GM23338 (cell line): ENCODE measurements at regions not wholly inside any gene's neighbourhood (a gene's known extent, or its start where the extent isn't known, plus 50 kb on each side); places are given as distances from the start of the nearest gene placed in this dataset.

ENCODE experiments used
- ATAC-seq: fragments of 200-7000 bp; cut with Tn5 transposase; 3 replicates; pipeline ENCODE4 v1.9.1; 2020
- DNase-seq: peaks from one replicate; pipeline ENCODE4 v3.0.0-alpha.2; 2015; ENCODE audit warnings: low spot score
- H2AFZ ChIP-seq: fragments of 200-600 bp; sonication (generic); 2 replicates; pipeline ENCODE4 v1.8.0; 2016; ENCODE audit warnings: antibody characterized with exemption, mild to moderate bottlenecking, moderate library complexity
- H3F3A ChIP-seq: fragments of 200-600 bp; sonication (generic); replicated peaks from 2 replicates; pipeline ENCODE4 v1.8.0; 2017; ENCODE audit warnings: antibody characterized with exemption, mixed run types, low read depth
- H3K27ac ChIP-seq: fragments of 200-600 bp; sonication (generic); 2 replicates; pipeline ENCODE4 v1.6.1; 2016; ENCODE audit warnings: low read depth
- H3K27me3 ChIP-seq: fragments of 200-600 bp; sonication (generic); 2 replicates; pipeline ENCODE4 v1.8.0; 2016; ENCODE audit warnings: mild to moderate bottlenecking, mixed run types, moderate library complexity; ENCODE audit not compliant: insufficient read depth
- H3K36me3 ChIP-seq: fragments of 200-600 bp; sonication (generic); 2 replicates; pipeline ENCODE4 v1.8.0; 2016; ENCODE audit warnings: mild to moderate bottlenecking; ENCODE audit not compliant: insufficient read depth
- H3K4me1 ChIP-seq: fragments of 200-600 bp; sonication (generic); 2 replicates; pipeline ENCODE4 v1.8.0; 2016; ENCODE audit warnings: mild to moderate bottlenecking, moderate library complexity; ENCODE audit not compliant: insufficient read depth
- H3K4me2 ChIP-seq: fragments of 200-600 bp; sonication (generic); 2 replicates; pipeline ENCODE4 v1.7.1; 2017; ENCODE audit warnings: mixed run types
- H3K4me3 ChIP-seq: fragments of 200-600 bp; sonication (generic); 2 replicates; pipeline ENCODE4 v1.6.1; 2016; ENCODE audit warnings: mixed run types
- H3K79me2 ChIP-seq: fragments of 200-600 bp; sonication (generic); replicated peaks from 2 replicates; pipeline ENCODE4 v1.8.0; 2017; ENCODE audit warnings: mild to moderate bottlenecking; ENCODE audit not compliant: insufficient read depth
- H3K9me2 ChIP-seq: fragments of 200-600 bp; sonication (generic); 2 replicates; pipeline ENCODE4 v1.8.0; 2017; ENCODE audit not compliant: insufficient read depth
- H4K20me1 ChIP-seq: fragments of 200-600 bp; sonication (generic); replicated peaks from 2 replicates; pipeline ENCODE4 v1.8.0; 2017; ENCODE audit warnings: mild to moderate bottlenecking; ENCODE audit not compliant: insufficient read depth
- H3K27ac Mint-ChIP-seq: 2 replicates; pipeline ENCODE4 v1.8.0; 2020; ENCODE audit warnings: inconsistent platforms, mild to moderate bottlenecking, moderate library complexity, mixed read lengths
- H3K27me3 Mint-ChIP-seq: 3 replicates; pipeline ENCODE4 v1.8.0; 2022; ENCODE audit warnings: low read depth, mild to moderate bottlenecking, moderate library complexity, mixed read lengths, inconsistent platforms; ENCODE audit not compliant: insufficient read depth, poor library complexity
- H3K36me3 Mint-ChIP-seq: 3 replicates; pipeline ENCODE4 v1.8.0; 2021; ENCODE audit warnings: low read depth, mild to moderate bottlenecking, inconsistent platforms, moderate library complexity, mixed read lengths
- H3K4me1 Mint-ChIP-seq: 3 replicates; pipeline ENCODE4 v1.8.0; 2020; ENCODE audit warnings: mild to moderate bottlenecking, inconsistent platforms, mixed read lengths
- H3K4me3 Mint-ChIP-seq: 3 replicates; pipeline ENCODE4 v1.8.0; 2021; ENCODE audit warnings: moderate library complexity, mild to moderate bottlenecking, inconsistent platforms, mixed read lengths
- H3K9me3 Mint-ChIP-seq: 3 replicates; pipeline ENCODE4 v1.8.0; 2020; ENCODE audit warnings: moderate library complexity, mild to moderate bottlenecking, inconsistent platforms, mixed read lengths
- CREB1 ChIP-seq: fragments of 250-450 bp; sonication (Bioruptor Pico); IDR thresholded peaks from 2 replicates; pipeline ENCODE4 v1.5.0; 2020; ENCODE audit warnings: low read depth, mild to moderate bottlenecking, moderate library complexity
- EZH2 ChIP-seq: fragments of 200-600 bp; sonication (generic); IDR thresholded peaks from one replicate; pipeline ENCODE4 v1.8.0; 2017; ENCODE audit warnings: antibody characterized with exemption, mild to moderate bottlenecking, low read depth; ENCODE audit not compliant: unreplicated experiment
- JUNB ChIP-seq: IDR thresholded peaks from one replicate; pipeline ENCODE4 v1.6.1; 2016; ENCODE audit warnings: antibody characterized with exemption; ENCODE audit not compliant: unreplicated experiment
- NANOG ChIP-seq: IDR thresholded peaks from 2 replicates; pipeline ENCODE4 v1.6.1; 2016; ENCODE audit warnings: antibody characterized with exemption, borderline replicate concordance
- STAT1 ChIP-seq: IDR thresholded peaks from one replicate; pipeline ENCODE4 v1.6.1; 2016; ENCODE audit warnings: antibody characterized with exemption; ENCODE audit not compliant: unreplicated experiment
- ZNF114 ChIP-seq: fragments of 250-450 bp; sonication (Bioruptor Pico); IDR thresholded peaks from 2 replicates; pipeline ENCODE4 v1.5.0; 2020; ENCODE audit warnings: mild to moderate bottlenecking, moderate library complexity
- ZNF331 ChIP-seq: fragments of 250-450 bp; sonication (Bioruptor Pico); IDR thresholded peaks from 2 replicates; pipeline ENCODE4 v1.5.0; 2020; ENCODE audit warnings: low read depth, mild to moderate bottlenecking, moderate library complexity
- TF ChIP-seq, protein P1 (sequence below), 2 experiments: fragments of 200-600 bp in 1 of 2; sonication (generic) in 1 of 2; conservative IDR thresholded peaks; 2 replicates each; pipeline versions ENCODE4 v1.5.1 to v1.6.1; 2016 to 2017; ENCODE audit warnings: antibody characterized with exemption in 2 of 2, low read depth in 2 of 2, mild to moderate bottlenecking in 2 of 2, moderate library complexity in 1 of 2
- TF ChIP-seq, protein P2 (sequence below): IDR thresholded peaks from one replicate; pipeline ENCODE4 v1.6.1; 2018; ENCODE audit warnings: antibody characterized with exemption; ENCODE audit not compliant: unreplicated experiment
- TF ChIP-seq, protein P3 (sequence below): IDR thresholded peaks from 2 replicates; pipeline ENCODE4 v1.6.1; 2016; ENCODE audit warnings: antibody characterized with exemption

DNA sequence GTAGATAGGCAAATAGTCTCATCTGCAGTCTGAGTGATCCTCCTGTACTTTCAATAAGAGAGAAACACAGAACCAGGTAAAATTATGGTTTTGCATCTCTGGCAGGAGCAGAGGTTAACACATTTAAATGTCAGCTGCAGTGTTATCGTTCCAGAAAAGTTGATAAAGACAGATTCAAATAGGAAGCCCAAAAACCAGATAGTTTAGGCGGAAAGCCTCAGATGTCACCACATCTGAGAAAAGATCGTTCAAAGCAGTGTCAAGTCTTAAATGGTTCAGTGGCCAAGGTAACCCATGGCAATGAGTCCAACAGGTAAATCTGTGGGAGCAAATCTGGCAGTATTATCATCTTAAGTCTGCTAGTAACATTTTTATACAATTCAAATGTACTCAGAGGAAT lies 542.1 kb upstream of the MEF2C start:
- no peak overlapping the region for H3K4me3 Mint-ChIP-seq
- Histone ChIP-seq H3K79me2 (no peaks in the 10 kb centered on the region), H4K20me1 (no peaks in the 10 kb centered on the region), H3K9me2 (no peaks in the 10 kb centered on the region), H3K4me2 (no peak overlapping the region), H3K4me1 (no peaks in the 10 kb centered on the region), H3K36me3 (no peaks in the 10 kb centered on the region), H3F3A (no peaks in the 10 kb centered on the region), H3K27ac (no peak overlapping the region), H3K27me3 (no peaks in the 10 kb centered on the region), H3K4me3 (no peak overlapping the region), H2AFZ (no peak overlapping the region)
- ATAC-seq: no peak
- DNase-seq: no peak
- no peak overlapping the region for H3K27ac Mint-ChIP-seq
- no peak for TF ChIP-seq STAT1
- TF ChIP-seq, protein P1, sequence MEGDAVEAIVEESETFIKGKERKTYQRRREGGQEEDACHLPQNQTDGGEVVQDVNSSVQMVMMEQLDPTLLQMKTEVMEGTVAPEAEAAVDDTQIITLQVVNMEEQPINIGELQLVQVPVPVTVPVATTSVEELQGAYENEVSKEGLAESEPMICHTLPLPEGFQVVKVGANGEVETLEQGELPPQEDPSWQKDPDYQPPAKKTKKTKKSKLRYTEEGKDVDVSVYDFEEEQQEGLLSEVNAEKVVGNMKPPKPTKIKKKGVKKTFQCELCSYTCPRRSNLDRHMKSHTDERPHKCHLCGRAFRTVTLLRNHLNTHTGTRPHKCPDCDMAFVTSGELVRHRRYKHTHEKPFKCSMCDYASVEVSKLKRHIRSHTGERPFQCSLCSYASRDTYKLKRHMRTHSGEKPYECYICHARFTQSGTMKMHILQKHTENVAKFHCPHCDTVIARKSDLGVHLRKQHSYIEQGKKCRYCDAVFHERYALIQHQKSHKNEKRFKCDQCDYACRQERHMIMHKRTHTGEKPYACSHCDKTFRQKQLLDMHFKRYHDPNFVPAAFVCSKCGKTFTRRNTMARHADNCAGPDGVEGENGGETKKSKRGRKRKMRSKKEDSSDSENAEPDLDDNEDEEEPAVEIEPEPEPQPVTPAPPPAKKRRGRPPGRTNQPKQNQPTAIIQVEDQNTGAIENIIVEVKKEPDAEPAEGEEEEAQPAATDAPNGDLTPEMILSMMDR (conservative IDR thresholded peaks at IDR 0.05; ENCODE audit: low read depth in 2 of 2): no peak
- H3K4me1 Mint-ChIP-seq: peaks cover 4% of the 10 kb centered on the region; the same call in 2 of the 3 replicates
- H3K36me3 Mint-ChIP-seq: no peaks in the 10 kb centered on the region
- no peaks in the 10 kb centered on the region; the same call in 2 of the 3 replicates for H3K9me3 Mint-ChIP-seq
- no peaks in the 10 kb centered on the region for H3K27me3 Mint-ChIP-seq

DNA sequence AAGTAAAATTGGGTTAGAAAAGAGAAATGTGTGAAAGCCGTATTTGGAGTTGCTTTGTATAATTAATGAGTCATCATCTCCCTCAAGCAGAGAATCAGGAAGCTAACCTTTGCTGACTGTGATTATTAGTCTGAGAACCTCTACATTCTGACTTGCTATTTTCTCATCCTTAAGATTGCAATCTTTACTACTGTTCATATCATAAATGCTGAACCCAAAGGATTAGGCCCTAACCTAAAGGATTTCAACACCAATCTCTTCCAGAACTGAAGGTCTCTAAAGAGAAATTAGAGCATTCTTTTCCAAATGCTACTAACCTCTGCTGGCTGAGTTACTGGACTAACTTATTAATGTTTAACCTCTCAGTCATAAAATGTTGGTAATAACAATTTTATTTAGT lies 538.1 kb upstream of the MEF2C start:
- Mint-ChIP-seq H3K27ac (no peak overlapping the region), H3K4me3 (no peak overlapping the region), H3K9me3 (no peaks in the 10 kb centered on the region; the same call in 2 of the 3 replicates), H3K27me3 (no peaks in the 10 kb centered on the region), H3K4me1 (peaks cover 11% of the 10 kb centered on the region; the same call in 2 of the 3 replicates), H3K36me3 (no peaks in the 10 kb centered on the region)
- Histone ChIP-seq H3K9me2 (peaks cover 4% of the 10 kb centered on the region; the same call in 1 of the 2 replicates), H3F3A (no peaks in the 10 kb centered on the region), H3K27me3 (no peaks in the 10 kb centered on the region), H3K79me2 (no peaks in the 10 kb centered on the region), H4K20me1 (no peaks in the 10 kb centered on the region), H3K27ac (no peak overlapping the region), H3K4me1 (no peaks in the 10 kb centered on the region), H2AFZ (no peak overlapping the region), H3K4me2 (no peak overlapping the region), H3K36me3 (no peaks in the 10 kb centered on the region), H3K4me3 (no peak overlapping the region)
- no peak for DNase-seq
- ATAC-seq: no peak
- TF ChIP-seq, protein P1 (conservative IDR thresholded peaks at IDR 0.05; ENCODE audit: low read depth in 2 of 2): no peak
- TF ChIP-seq JUNB (no peak), STAT1 (no peak), ZNF114 (no peak), ZNF331 (CRISPR knock-in tag) (no peak), CREB1 (CRISPR knock-in tag) (no peak), NANOG (no peak), EZH2 (no peak)
- TF ChIP-seq, protein P2, sequence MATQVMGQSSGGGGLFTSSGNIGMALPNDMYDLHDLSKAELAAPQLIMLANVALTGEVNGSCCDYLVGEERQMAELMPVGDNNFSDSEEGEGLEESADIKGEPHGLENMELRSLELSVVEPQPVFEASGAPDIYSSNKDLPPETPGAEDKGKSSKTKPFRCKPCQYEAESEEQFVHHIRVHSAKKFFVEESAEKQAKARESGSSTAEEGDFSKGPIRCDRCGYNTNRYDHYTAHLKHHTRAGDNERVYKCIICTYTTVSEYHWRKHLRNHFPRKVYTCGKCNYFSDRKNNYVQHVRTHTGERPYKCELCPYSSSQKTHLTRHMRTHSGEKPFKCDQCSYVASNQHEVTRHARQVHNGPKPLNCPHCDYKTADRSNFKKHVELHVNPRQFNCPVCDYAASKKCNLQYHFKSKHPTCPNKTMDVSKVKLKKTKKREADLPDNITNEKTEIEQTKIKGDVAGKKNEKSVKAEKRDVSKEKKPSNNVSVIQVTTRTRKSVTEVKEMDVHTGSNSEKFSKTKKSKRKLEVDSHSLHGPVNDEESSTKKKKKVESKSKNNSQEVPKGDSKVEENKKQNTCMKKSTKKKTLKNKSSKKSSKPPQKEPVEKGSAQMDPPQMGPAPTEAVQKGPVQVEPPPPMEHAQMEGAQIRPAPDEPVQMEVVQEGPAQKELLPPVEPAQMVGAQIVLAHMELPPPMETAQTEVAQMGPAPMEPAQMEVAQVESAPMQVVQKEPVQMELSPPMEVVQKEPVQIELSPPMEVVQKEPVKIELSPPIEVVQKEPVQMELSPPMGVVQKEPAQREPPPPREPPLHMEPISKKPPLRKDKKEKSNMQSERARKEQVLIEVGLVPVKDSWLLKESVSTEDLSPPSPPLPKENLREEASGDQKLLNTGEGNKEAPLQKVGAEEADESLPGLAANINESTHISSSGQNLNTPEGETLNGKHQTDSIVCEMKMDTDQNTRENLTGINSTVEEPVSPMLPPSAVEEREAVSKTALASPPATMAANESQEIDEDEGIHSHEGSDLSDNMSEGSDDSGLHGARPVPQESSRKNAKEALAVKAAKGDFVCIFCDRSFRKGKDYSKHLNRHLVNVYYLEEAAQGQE: no peak
- TF ChIP-seq, protein P3, sequence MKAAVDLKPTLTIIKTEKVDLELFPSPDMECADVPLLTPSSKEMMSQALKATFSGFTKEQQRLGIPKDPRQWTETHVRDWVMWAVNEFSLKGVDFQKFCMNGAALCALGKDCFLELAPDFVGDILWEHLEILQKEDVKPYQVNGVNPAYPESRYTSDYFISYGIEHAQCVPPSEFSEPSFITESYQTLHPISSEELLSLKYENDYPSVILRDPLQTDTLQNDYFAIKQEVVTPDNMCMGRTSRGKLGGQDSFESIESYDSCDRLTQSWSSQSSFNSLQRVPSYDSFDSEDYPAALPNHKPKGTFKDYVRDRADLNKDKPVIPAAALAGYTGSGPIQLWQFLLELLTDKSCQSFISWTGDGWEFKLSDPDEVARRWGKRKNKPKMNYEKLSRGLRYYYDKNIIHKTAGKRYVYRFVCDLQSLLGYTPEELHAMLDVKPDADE: no peak
